GM23248 (cell line): ENCODE measurements at regions not wholly inside any gene's neighbourhood (a gene's known extent, or its start where the extent isn't known, plus 50 kb on each side); places are given as distances from the start of the nearest gene placed in this dataset.

ENCODE experiments used
- DNase-seq: peaks from one replicate; pipeline ENCODE4 v3.0.0-alpha.2; 2015
- H2AFZ ChIP-seq: fragments of 200-600 bp; sonication (generic); 2 replicates; pipeline ENCODE4 v1.6.1; 2016; ENCODE audit warnings: antibody characterized with exemption
- H3F3A ChIP-seq: fragments of 200-600 bp; sonication (generic); 2 replicates; pipeline ENCODE4 v1.6.1; 2016; ENCODE audit warnings: mild to moderate bottlenecking, antibody characterized with exemption, mixed run types; ENCODE audit not compliant: insufficient read depth
- H3K27ac ChIP-seq: fragments of 200-600 bp; sonication (generic); 2 replicates; pipeline ENCODE4 v1.5.1; 2016; ENCODE audit warnings: mild to moderate bottlenecking
- H3K27me3 ChIP-seq: fragments of 200-600 bp; sonication (generic); replicated peaks from 2 replicates; pipeline ENCODE4 v1.6.1; 2016; ENCODE audit warnings: mild to moderate bottlenecking; ENCODE audit not compliant: insufficient read depth
- H3K36me3 ChIP-seq: fragments of 200-600 bp; sonication (generic); 2 replicates; pipeline ENCODE4 v1.6.1; 2016; ENCODE audit warnings: low read depth, mild to moderate bottlenecking
- H3K4me1 ChIP-seq: fragments of 200-600 bp; sonication (generic); 2 replicates; pipeline ENCODE4 v1.6.1; 2016; ENCODE audit warnings: mild to moderate bottlenecking; ENCODE audit not compliant: insufficient read depth
- H3K4me2 ChIP-seq: fragments of 200-600 bp; sonication (generic); one replicate; pipeline ENCODE4 v1.6.1; 2016; ENCODE audit warnings: mild to moderate bottlenecking; ENCODE audit not compliant: unreplicated experiment
- H3K4me3 ChIP-seq: fragments of 200-600 bp; sonication (generic); 2 replicates; pipeline ENCODE4 v1.5.1; 2016; ENCODE audit warnings: mild to moderate bottlenecking
- H3K79me2 ChIP-seq: fragments of 200-600 bp; sonication (generic); 2 replicates; pipeline ENCODE4 v1.6.1; 2016; ENCODE audit warnings: mild to moderate bottlenecking; ENCODE audit not compliant: insufficient read depth
- H3K9ac ChIP-seq: fragments of 200-600 bp; sonication (generic); 2 replicates; pipeline ENCODE4 v1.6.1; 2016; ENCODE audit warnings: mild to moderate bottlenecking
- H3K9me2 ChIP-seq: fragments of 200-600 bp; sonication (generic); 2 replicates; pipeline ENCODE4 v1.6.1; 2016; ENCODE audit warnings: mixed run types, mild to moderate bottlenecking, moderate library complexity; ENCODE audit not compliant: insufficient read depth
- H3K9me3 ChIP-seq: fragments of 200-600 bp; sonication (generic); one replicate; pipeline ENCODE4 v1.6.1; 2017; ENCODE audit warnings: low read depth
- H4K20me1 ChIP-seq: fragments of 200-600 bp; sonication (generic); 2 replicates; pipeline ENCODE4 v1.6.0; 2016; ENCODE audit not compliant: insufficient read depth
- EZH2 ChIP-seq: fragments of 200-600 bp; sonication (generic); IDR thresholded peaks from 2 replicates; pipeline ENCODE4 v1.6.1; 2018; ENCODE audit warnings: antibody characterized with exemption, mild to moderate bottlenecking; ENCODE audit not compliant: insufficient read depth, poor library complexity, severe bottlenecking
- EZH2phosphoT487 ChIP-seq: fragments of 200-600 bp; sonication (generic); IDR thresholded peaks from 2 replicates; pipeline ENCODE4 v1.6.1; 2018; ENCODE audit warnings: antibody characterized with exemption, moderate library complexity, mild to moderate bottlenecking, low read depth; ENCODE audit not compliant: insufficient read depth
- WGBS, 2 experiments: methylation state at CpG; one replicate each; pipeline ENCODE4 v1.1.6; 2015 to 2017; ENCODE audit warnings: low lambda C conversion rate in 2 of 2, low coverage in 1 of 2; ENCODE audit errors: missing lambda C conversion rate in 2 of 2; 5-methylcytosine and 5-hydroxymethylcytosine counted together
- in situ Hi-C: fragments of 300-500 bp; cut with MboI; formaldehyde crosslinking; loops from 2 replicates; pipeline ENCODE4 v1.15.0; 2020

- H3K4me3 ChIP-seq = no peak overlapping the region
- H3K27me3 ChIP-seq = peaks cover 28% of the 10 kb centered on the region
- H3K4me1 ChIP-seq = no peaks in the 10 kb centered on the region
- no peak overlapping the region for H3K27ac ChIP-seq
- no peaks in the 10 kb centered on the region for H4K20me1 ChIP-seq
- H2AFZ ChIP-seq = no peak overlapping the region
- TF ChIP-seq EZH2 = no peak
- no peak for TF ChIP-seq EZH2phosphoT487
- no peaks in the 10 kb centered on the region for H3K36me3 ChIP-seq
- DNase-seq = no peak
- H3K9ac ChIP-seq = no peak overlapping the region
- WGBS, 2 experiments = 35 to 47% methylated on average over 4 of the region's 4 CpGs
- in situ Hi-C loops = no loop called here
- no peaks in the 10 kb centered on the region for H3F3A ChIP-seq
- H3K4me2 ChIP-seq = no peak overlapping the region
- no peaks in the 10 kb centered on the region for H3K9me3 ChIP-seq
- H3K9me2 ChIP-seq = no peaks in the 10 kb centered on the region
- no peaks in the 10 kb centered on the region for H3K79me2 ChIP-seq
Measured at GRCh38 chr6:150535151-150535804, 64.4 kb upstream of the PLEKHG1 start.

- H4K20me1 ChIP-seq = no peaks in the 10 kb centered on the region
- H3K4me3 ChIP-seq = no peak overlapping the region
- no peaks in the 10 kb centered on the region for H3K36me3 ChIP-seq
- H3K9ac ChIP-seq = no peak overlapping the region
- no peaks in the 10 kb centered on the region for H3F3A ChIP-seq
- no peak overlapping the region for H3K27ac ChIP-seq
- H3K4me2 ChIP-seq = no peak overlapping the region
- H2AFZ ChIP-seq = no peak overlapping the region
- in situ Hi-C loops = no loop called here
- WGBS, 2 experiments = 75 to 91% methylated on average over 1 of the region's 1 CpG
- no peaks in the 10 kb centered on the region for H3K9me3 ChIP-seq
- H3K79me2 ChIP-seq = no peaks in the 10 kb centered on the region
- H3K27me3 ChIP-seq = peaks cover 30% of the 10 kb centered on the region
- H3K4me1 ChIP-seq = no peaks in the 10 kb centered on the region
- DNase-seq = no peak
- TF ChIP-seq EZH2 (no peak), EZH2phosphoT487 (no peak)
- H3K9me2 ChIP-seq = no peaks in the 10 kb centered on the region
Measured at GRCh38 chr6:150535818-150536220, 63.9 kb upstream of the PLEKHG1 start.

- no peaks in the 10 kb centered on the region; the same call in 1 of the 2 replicates for H4K20me1 ChIP-seq
- H3F3A ChIP-seq = no peaks in the 10 kb centered on the region
- WGBS, 2 experiments = 16 to 17% methylated on average over 4 of the region's 4 CpGs
- DNase-seq = no peak
- in situ Hi-C loops = no loop called here
- H3K9me3 ChIP-seq = no peaks in the 10 kb centered on the region
- no peak for TF ChIP-seq EZH2phosphoT487
- TF ChIP-seq EZH2 = no peak
- no peak overlapping the region for H3K9ac ChIP-seq
- H3K27ac ChIP-seq = no peak overlapping the region
- H2AFZ ChIP-seq = no peak overlapping the region
- H3K36me3 ChIP-seq = no peaks in the 10 kb centered on the region
- H3K79me2 ChIP-seq = no peaks in the 10 kb centered on the region
- peaks cover 36% of the 10 kb centered on the region for H3K27me3 ChIP-seq
- H3K9me2 ChIP-seq = no peaks in the 10 kb centered on the region
- no peak overlapping the region for H3K4me3 ChIP-seq
- H3K4me1 ChIP-seq = no peaks in the 10 kb centered on the region
- H3K4me2 ChIP-seq = no peak overlapping the region
Measured at GRCh38 chr6:150536835-150537234, 62.9 kb upstream of the PLEKHG1 start.

- H3K27ac ChIP-seq = no peak overlapping the region
- DNase-seq = no peak
- no peaks in the 10 kb centered on the region for H3K79me2 ChIP-seq
- H3K4me1 ChIP-seq = no peaks in the 10 kb centered on the region
- in situ Hi-C loops = no loop called here
- H3K4me2 ChIP-seq = no peak overlapping the region
- no peak overlapping the region for H2AFZ ChIP-seq
- no peaks in the 10 kb centered on the region for H3K9me3 ChIP-seq
- 0 to 2% methylated on average over 4 of the region's 4 CpGs for WGBS, 2 experiments
- no peak overlapping the region for H3K9ac ChIP-seq
- TF ChIP-seq EZH2phosphoT487 = no peak
- no peak for TF ChIP-seq EZH2
- no peaks in the 10 kb centered on the region; the same call in 1 of the 2 replicates for H4K20me1 ChIP-seq
- peaks cover 37% of the 10 kb centered on the region for H3K27me3 ChIP-seq
- H3F3A ChIP-seq = no peaks in the 10 kb centered on the region
- no peaks in the 10 kb centered on the region for H3K36me3 ChIP-seq
- no peaks in the 10 kb centered on the region for H3K9me2 ChIP-seq
- H3K4me3 ChIP-seq = no peak overlapping the region
Measured at GRCh38 chr6:150537491-150537890, 62.2 kb upstream of the PLEKHG1 start.

DNA sequence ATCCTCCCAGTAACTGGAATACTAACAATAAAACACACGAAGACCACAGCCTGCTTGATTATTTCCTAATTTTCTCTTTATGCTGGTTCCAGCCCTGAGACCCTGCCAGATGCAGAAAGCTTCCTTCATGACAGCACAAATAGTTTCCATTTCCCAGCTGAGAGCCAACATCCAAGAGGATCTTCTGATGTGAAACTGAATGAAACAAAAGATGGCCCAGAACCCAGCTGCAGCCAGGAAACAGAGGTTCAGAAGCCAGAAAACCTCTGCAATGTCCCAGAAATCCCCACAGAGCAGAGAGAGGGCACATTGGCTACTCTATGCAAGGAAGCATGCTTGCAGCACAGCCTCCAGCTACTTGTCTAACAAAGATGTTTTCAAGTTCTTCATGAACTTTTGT, 61.8 kb upstream of the PLEKHG1 start:
- Histone ChIP-seq H3F3A (no peaks in the 10 kb centered on the region), H3K4me2 (no peak overlapping the region), H3K27ac (no peak overlapping the region), H3K79me2 (no peaks in the 10 kb centered on the region), H3K4me3 (no peak overlapping the region), H4K20me1 (no peaks in the 10 kb centered on the region; the same call in 1 of the 2 replicates), H2AFZ (no peak overlapping the region), H3K4me1 (no peaks in the 10 kb centered on the region), H3K36me3 (no peaks in the 10 kb centered on the region), H3K27me3 (peaks cover 37% of the 10 kb centered on the region), H3K9me2 (no peaks in the 10 kb centered on the region), H3K9ac (no peak overlapping the region), H3K9me3 (no peaks in the 10 kb centered on the region)
- 0% methylated on average over 1 of the region's 1 CpG for WGBS, 2 experiments
- in situ Hi-C loops = no loop called here
- TF ChIP-seq EZH2phosphoT487 (no peak), EZH2 (no peak)
- no peak for DNase-seq
